NB4 (cell line): ENCODE measurements at regions not wholly inside any gene's neighbourhood (a gene's known extent, or its start where the extent isn't known, plus 50 kb on each side); places are given as distances from the start of the nearest gene placed in this dataset.

Experiments
- MYC ChIP-seq: IDR thresholded peaks from 2 replicates; pipeline ENCODE4 v1.6.1; 2011; ENCODE audit warnings: low read depth, low read length
- POLR2A ChIP-seq: IDR thresholded peaks from 2 replicates; pipeline ENCODE4 v1.6.1; 2011; ENCODE audit warnings: mild to moderate bottlenecking; ENCODE audit not compliant: insufficient read length; ENCODE audit errors: extremely low read depth
- TF ChIP-seq, protein P1 (sequence below): IDR thresholded peaks from one replicate; pipeline ENCODE4 v1.5.1; 2012; ENCODE audit warnings: low read depth, low read length
- TF ChIP-seq, protein P2 (sequence below): IDR thresholded peaks from 2 replicates; pipeline ENCODE4 v1.6.1; 2011; ENCODE audit warnings: low read depth, low read length

DNA sequence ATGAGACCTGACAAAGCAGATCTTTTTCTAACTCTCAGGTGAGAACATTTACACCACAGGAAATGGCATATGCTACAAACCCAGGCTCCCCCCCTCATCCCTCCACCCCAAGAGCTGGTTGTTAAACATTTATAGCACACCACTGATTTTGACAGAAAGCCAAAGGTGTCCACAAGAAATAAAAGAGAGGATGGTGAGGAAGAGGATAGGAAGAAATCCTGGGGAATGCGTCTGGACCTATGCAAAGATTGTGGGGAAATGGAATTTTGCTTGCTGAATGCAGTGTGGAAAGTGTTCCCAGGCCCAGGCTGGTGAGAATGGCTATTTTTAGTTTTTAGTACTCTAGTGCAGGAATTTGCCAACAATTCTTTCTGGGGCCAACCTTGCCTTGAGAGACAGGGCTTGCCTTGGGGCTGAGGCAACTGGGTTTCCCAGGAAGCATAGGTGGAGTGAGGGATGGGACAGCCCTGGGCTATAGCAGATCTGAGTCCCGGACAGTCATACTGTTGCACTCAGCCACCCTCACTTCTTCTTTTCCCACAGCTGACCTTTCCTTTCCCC lies 163.9 kb downstream of the ADAMTS15 start:
- TF ChIP-seq POLR2A (no peak), MYC (no peak)
- TF ChIP-seq, protein P1, sequence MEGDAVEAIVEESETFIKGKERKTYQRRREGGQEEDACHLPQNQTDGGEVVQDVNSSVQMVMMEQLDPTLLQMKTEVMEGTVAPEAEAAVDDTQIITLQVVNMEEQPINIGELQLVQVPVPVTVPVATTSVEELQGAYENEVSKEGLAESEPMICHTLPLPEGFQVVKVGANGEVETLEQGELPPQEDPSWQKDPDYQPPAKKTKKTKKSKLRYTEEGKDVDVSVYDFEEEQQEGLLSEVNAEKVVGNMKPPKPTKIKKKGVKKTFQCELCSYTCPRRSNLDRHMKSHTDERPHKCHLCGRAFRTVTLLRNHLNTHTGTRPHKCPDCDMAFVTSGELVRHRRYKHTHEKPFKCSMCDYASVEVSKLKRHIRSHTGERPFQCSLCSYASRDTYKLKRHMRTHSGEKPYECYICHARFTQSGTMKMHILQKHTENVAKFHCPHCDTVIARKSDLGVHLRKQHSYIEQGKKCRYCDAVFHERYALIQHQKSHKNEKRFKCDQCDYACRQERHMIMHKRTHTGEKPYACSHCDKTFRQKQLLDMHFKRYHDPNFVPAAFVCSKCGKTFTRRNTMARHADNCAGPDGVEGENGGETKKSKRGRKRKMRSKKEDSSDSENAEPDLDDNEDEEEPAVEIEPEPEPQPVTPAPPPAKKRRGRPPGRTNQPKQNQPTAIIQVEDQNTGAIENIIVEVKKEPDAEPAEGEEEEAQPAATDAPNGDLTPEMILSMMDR, result no peak
- TF ChIP-seq, protein P2, sequence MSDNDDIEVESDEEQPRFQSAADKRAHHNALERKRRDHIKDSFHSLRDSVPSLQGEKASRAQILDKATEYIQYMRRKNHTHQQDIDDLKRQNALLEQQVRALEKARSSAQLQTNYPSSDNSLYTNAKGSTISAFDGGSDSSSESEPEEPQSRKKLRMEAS, result no peak
